COLO668 (cell line): ENCODE measurements at regions not wholly inside any gene's neighbourhood (a gene's known extent, or its start where the extent isn't known, plus 50 kb on each side); places are given as distances from the start of the nearest gene placed in this dataset.

Experiments
- DNase-seq: peaks from one replicate; lab custom pipeline; 2025; ENCODE audit not compliant: unreplicated experiment; lab: John Stamatoyannopoulos, UW

DNA sequence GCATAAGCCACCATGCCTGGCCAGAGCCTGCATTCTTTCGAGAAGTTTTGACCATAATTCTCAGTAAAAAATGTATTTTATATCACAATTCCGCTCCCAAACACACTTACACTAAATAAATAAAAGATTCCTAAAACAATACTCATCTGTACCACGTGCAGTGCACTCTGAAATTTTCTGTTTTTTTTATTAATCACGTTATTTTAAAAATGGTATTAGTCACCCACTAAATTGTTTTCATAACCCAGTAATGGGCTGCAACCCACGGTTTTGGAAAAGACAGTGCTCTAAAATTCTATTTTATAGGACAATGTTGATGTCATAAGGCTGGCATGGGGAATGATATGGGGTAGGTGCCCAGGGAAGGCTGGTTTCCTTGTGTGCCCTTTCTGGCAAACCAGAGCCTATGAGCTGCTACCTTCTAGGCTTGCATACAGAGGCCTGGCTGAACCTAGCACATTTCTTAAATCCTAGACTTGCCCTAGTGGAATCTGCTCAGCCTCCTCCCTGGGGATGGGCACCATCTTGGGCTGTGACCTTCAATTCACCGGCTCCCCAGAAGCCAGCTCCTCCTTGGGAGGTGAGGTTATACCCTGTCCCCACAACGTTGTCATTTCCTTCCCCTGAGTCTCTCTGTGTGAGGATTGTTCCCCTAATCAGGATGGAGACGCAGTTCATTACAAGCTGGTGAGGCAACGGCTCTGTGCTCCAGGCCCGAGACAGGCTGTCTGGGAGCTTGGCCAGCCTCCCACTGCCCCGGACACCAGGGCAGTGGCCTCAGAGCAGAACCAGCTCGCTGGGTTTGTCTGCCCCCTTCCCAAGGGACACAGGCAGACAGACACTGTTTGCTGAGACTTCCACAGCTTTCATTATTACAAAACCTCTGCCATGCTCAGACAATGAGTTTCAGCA lies 116.5 kb upstream of the NAV2 start:
- DNase-seq: no peak

DNA sequence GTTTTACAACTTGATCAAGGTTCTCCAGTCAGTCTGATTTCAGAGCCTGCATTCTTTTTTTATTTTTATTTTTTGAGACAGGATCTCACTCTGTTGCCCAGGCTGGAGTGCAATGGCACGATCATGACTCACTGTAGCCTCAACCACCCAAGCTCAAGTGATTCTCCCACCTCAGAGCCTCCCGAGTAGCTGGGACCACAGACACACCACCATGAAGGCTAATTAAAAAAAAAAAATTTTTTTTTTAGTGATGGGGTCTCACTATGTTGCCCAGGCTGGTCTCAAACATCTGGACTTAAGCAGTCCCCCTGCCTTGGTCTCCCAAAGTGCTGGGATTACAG lies 117.2 kb upstream of the NAV2 start:
- DNase-seq: no peak

- no peak for DNase-seq
Measured at GRCh38 chr11:19594326-19594725, 118.3 kb upstream of the NAV2 start.

- no peak for DNase-seq
Measured at GRCh38 chr11:19592842-19593241, 119.8 kb upstream of the NAV2 start.

DNA sequence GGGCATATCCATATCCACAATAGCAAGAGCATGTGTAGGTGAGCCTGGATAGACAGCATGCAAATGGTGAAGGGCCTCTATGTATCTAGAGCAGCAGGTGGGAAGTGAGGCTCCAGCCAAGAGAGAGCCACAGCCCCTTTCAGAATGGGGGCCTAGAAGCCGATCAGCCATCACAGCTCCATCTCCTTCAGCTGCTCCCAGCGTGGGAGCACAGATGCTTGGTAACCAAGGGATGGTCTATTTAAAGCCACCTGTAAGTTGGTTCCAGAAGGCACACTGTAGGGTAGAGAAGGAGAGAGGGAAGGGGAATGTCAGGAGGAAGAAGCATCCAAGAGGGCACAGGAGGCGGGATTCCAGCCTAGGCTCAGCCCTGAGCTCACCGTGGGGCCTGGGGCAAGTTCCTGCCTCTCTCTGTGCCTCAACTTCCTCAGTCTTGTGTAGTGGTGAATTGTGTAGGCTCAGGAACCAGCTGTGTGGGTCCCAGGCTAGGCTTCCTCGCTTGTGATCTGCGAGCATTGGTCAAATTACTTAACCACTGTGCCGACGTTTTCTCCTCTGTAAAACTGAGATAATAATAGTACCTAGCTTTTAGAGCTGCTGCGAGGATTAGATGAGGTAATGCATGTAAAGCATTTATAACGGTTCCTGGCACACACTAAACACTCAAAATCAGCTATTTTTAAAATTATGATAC lies 122.9 kb upstream of the NAV2 start:
- DNase-seq: no peak

- DNase-seq: no peak
Measured at GRCh38 chr11:19587979-19588378, 124.7 kb upstream of the NAV2 start.

- DNase-seq: no peak
Measured at GRCh38 chr11:19580646-19581045, 132.0 kb upstream of the NAV2 start.

GRCh38 chr11:19579957-19580356 lies 132.7 kb upstream of the NAV2 start:
- DNase-seq: no peak

- DNase-seq: no peak
Measured at GRCh38 chr11:19578871-19579270, 133.8 kb upstream of the NAV2 start.

- DNase-seq: no peak
Measured at GRCh38 chr11:19577976-19578619, 134.5 kb upstream of the NAV2 start.

GRCh38 chr11:19577391-19577975 lies 135.2 kb upstream of the NAV2 start:
- DNase-seq: no peak

DNA sequence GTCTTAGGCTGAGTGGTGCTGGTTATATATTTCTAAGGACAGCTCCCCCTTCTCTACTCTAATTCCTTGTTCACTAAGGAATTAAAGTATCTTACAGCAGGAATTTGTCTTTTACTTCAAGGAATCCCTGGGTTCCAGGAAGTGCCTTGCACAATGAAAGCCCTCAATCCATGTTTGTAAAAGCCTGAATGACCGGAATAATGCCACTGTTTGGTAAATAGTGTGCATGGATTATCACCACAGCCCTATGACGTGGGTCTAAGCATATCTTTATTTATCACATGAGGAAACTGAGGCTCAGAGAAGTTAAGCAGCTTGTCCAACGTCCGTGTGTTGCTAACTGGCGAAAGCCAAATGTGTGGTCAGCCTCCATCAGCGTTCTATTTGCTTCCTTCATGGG lies 135.7 kb upstream of the NAV2 start:
- DNase-seq: no peak

DNA sequence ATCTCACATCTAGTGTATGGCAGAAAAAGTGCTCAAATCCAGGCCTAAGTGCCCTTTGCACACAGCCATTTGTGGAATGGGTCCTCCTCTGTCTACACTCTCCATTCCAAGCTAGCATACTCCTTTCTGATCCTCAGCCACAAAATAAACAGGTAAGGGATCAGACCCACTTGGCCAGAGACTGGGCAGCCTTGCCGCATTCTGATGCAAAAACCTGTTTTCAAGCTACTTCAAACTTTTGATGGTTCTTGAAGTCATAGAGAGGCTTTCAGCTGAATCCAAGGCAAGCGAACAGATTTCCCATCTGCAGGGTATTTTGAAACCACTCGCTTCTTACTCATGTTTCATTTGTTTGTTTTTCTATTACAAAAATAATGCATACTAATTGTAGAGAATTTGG lies 136.6 kb upstream of the NAV2 start:
- no peak for DNase-seq

GRCh38 chr11:19574916-19575315 lies 137.7 kb upstream of the NAV2 start:
- DNase-seq: no peak

- DNase-seq: no peak
Measured at GRCh38 chr11:19573666-19574065, 139.0 kb upstream of the NAV2 start.

GRCh38 chr11:19571906-19572305 lies 140.7 kb upstream of the NAV2 start:
- no peak for DNase-seq

DNA sequence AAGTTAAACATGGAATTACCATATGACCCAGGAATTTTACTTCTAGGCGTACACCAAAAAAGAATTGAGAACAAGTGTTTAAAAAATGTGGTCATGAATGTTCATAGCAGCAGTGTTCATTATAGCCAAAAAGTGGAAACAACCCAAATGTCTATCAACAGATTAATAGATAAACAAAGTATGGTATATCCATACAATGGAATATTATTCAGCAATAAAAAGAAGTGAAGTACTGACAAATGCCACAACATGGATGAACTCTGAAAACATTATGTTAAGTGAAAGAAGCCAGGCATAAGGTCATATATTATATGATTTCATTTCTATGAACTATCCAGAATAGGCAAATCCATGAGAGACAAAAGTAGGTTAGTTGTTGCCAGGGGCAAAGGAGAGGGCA lies 141.7 kb upstream of the NAV2 start:
- DNase-seq: no peak

DNA sequence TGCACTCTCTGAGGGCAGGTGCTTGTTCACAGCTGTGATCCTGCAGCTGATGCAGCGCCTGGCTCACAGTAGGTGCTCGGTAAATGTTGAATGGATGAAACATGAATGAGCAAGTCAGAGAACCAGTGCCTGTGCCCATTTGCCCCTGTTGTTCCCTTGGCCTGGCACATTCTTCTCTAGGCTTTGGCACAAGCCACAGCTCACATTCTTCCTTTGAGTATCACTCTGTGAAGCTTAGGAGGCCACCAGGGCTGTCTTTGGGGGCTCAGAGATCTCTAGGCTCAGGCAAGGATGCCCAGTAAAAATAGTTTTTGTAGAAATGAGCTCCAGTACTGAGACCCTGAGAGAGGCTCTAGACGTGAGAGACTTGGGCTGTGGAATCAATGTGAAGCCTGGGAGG lies 144.6 kb upstream of the NAV2 start:
- DNase-seq: no peak

DNA sequence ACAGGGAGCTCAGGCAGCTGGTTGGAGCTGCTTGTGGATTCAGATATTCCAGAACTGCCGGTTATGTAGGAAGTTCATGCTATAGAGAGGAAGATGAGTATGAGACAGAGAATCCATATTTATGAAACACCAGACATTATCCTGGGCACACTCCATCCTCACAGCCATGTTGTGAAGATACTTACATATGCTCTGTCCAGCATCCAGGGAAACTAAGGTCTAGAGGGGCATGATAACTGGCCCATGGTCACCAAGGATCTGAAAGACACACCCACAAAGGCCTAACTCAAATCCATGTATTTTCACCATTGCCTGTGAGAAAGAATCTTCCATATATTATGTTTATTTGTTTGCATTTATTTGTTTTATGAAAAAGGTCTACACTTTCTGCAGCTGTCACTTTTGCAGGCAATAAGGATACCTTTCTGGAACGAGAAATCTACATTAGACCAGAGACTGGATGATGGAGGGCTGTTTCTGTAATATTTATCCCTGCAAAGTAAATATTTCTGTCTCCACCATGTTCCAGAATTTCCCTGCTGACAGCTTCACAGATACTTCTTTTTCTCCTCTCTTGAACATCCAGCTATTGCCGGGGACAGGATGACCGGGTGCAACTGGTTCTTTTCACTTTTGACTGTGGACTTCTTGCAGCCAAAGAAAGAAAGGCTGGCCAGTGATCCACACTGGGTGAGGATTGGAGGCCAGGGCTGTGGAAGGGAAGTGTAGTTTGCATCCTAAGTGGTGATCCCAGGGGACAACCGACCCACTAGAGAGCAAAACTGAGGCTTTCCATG lies 145.9 kb upstream of the NAV2 start:
- DNase-seq: no peak

DNA sequence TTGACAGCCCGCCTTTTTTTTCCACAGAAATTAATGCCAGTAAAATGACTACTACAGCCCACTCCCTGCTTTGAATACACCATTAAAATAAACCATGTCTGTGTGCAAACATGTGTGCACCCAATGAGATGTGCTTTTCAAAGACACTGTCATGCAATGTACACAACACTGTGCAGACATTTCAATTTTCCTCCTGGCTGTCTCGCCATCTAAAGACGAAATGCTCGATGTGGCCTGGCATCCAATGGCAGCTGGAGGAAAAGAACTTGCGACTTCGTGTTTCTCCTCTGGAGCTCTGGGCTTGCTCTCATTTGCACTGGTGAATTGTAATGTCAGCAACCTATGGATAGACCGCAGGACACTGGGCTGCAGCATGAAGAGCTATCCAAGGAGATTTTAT lies 147.0 kb upstream of the NAV2 start:
- no peak for DNase-seq

DNA sequence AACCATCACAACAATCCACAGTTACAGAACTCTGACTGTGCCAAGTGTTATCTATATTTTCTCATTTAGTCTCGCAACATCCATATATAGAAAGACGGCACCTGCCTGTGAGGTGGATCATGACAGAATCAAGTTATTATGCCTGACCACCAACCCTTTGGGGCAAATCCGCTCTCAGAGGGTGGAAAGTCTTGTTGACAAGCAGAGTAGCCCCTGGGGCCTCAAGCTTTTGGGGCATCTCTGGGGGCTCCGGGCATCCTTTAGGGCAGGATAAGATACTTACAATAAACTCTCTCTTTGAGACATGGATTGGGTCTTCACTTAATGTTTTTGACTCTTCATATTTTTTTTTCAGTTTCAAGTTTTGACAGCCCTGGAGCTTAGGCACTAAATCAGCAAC lies 150.5 kb upstream of the NAV2 start:
- DNase-seq: no peak
